Fibroblast of pulmonary artery (primary cell): ENCODE measurements at regions not wholly inside any gene's neighbourhood (a gene's known extent, or its start where the extent isn't known, plus 50 kb on each side); places are given as distances from the start of the nearest gene placed in this dataset.

Source experiments
- DNase-seq: peaks from one replicate; pipeline ENCODE4 v3.0.0-alpha.2; 2010; ENCODE audit warnings: low read depth
- H3K4me3 ChIP-seq: replicated peaks from 2 replicates; pipeline ENCODE4 v1.5.1; 2011; ENCODE audit warnings: low read depth, mild to moderate bottlenecking, control low read depth, low read length, moderate library complexity
- CTCF ChIP-seq: IDR thresholded peaks from 2 replicates; pipeline ENCODE4 v1.5.1; 2011; ENCODE audit warnings: mild to moderate bottlenecking, control low read depth, low read length, inconsistent platforms; ENCODE audit errors: missing control alignments

GRCh38 chr11:88017666-88018065 lies 157.6 kb downstream of the RAB38 start:
- no peak overlapping the region for H3K4me3 ChIP-seq
- DNase-seq, result no peak
- TF ChIP-seq CTCF, result no peak

- DNase-seq, result peak; percentile 93
- H3K4me3 ChIP-seq, result no peak overlapping the region
- TF ChIP-seq CTCF, result peak; percentile 87
Measured at GRCh38 chr11:88016392-88017170, 158.7 kb downstream of the RAB38 start.

- TF ChIP-seq CTCF, result no peak
- no peak overlapping the region for H3K4me3 ChIP-seq
- no peak for DNase-seq
Measured at GRCh38 chr11:88015170-88015569, 160.1 kb downstream of the RAB38 start.

- no peak for DNase-seq
- no peak for TF ChIP-seq CTCF
Measured at GRCh38 chr11:88013508-88014065, 161.7 kb downstream of the RAB38 start.

GRCh38 chr11:88012456-88012855 lies 162.8 kb downstream of the RAB38 start:
- no peak overlapping the region for H3K4me3 ChIP-seq
- TF ChIP-seq CTCF, result no peak
- no peak for DNase-seq

More at GRCh38 chr11:88013508-88014065, 161.7 kb downstream of the RAB38 start:
- H3K4me3 ChIP-seq, result no peak overlapping the region

GRCh38 chr11:87976009-87976408 lies 199.2 kb downstream of the RAB38 start:
- DNase-seq, result no peak
- H3K4me3 ChIP-seq, result no peak overlapping the region
- TF ChIP-seq CTCF, result no peak
